CD4-positive, alpha-beta T cell treated with Interferon gamma for 1 hour (primary cell): ENCODE measurements at regions not wholly inside any gene's neighbourhood (a gene's known extent, or its start where the extent isn't known, plus 50 kb on each side); places are given as distances from the start of the nearest gene placed in this dataset.

Experiments
- DNase-seq: peaks from one replicate; pipeline ENCODE4 v3.0.0-alpha.2; 2020

DNA sequence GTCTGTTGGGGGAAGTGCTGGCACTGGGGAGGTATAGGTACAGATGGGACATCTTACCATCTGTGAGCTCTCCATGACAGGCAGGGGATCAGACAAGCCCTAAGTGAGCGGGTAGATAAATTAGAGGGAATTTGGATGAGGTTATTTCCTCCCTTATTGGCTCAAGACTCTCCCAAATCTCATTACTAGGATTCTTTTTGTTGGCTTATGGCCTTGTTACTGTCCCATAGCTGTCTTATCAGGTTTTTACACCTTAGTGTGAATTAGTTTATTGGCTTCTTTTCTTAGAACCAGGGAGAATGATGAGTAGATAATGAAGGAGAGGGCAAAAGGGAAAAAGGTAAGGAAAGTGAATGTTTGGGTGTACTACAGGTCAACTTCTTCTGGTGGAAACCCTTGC lies 191.1 kb upstream of the PRICKLE1 start:
- DNase-seq, result no peak

DNA sequence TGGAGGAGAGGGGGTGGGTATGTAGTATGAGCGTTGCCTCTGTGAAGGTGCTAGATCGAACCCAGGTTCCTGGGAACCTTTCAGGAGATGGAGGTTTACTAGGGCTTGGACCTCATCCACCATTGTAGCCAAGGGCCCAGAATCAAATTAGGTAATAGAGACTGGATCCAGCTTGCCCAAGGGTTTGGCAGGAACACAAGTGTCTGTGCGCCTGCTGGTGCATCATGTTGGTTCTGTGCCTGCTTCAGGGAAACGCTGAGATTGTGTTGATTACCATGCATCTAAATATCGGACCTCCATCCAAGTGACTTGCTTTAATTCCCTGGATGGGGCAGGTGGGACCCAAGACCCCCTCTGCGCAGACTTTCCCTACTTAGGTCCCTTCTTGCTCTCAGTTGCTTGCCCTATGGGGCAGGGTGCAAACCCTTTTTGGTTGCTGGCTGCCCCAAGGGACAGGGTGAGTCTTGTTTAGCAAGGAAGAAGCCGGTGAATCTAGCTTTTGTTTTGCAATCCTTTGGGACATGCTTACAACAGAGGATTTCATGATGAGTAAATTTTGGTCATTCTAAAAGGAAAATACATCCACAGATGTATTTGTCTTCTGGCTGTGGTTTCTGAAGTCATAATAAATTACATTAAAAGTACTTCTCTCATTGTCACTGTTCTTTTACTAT lies 189.8 kb upstream of the PRICKLE1 start:
- no peak for DNase-seq

DNA sequence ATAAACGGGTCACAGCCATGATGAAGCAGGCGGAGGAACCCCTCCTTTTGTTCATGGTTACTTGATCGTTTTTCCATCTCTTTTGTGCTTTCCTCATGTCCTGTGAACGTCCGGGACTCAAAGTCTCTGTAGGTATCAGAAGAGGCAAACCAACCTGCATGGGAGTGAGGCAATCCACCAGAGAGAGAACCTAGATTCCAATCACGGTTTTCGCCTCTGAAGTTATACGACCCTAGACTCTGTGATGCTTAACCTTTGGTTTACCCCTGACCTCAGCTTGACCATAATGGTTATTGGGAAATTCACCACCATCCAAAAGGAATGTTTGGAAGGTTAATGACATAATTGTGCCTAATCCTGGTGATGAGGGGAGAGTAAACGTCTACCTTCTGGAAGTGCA lies 186.8 kb upstream of the PRICKLE1 start:
- DNase-seq, result no peak

DNA sequence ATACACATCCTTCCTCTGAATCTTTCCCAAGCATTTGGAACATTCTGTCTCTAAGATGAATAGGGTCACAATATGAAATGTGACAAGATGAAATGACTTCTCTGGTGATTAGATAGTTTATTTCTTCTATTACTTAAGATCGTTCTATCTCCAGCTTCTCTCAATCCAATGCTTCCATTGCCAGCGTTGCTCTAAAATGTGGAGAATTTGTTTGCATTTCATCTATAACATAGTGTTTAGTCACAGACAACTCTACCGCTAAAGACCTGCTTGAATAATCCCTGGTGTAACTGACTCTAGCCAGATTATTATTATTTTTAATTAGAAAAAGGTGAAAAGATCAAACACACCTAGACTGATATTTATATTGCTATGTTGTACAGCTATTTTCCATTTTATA lies 184.7 kb upstream of the PRICKLE1 start:
- DNase-seq, result no peak

DNA sequence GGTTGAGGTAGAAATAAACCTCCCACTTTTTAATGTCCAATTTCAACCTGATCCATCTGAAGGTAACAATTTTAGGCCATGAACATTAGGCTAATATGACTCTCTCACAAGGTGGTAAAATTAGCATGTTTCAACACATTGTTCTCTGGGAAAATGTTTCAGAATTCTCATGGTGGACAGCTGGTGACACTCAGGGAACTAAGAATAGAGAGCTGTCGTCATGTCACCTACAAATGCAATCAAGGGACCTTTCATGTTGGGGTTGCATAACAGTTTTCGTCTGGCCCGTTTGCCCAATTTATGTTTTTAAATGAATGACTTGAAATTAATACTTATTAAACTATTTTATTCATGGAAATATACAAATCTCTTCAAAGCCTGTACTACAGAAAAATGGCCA lies 180.7 kb upstream of the PRICKLE1 start:
- no peak for DNase-seq

DNA sequence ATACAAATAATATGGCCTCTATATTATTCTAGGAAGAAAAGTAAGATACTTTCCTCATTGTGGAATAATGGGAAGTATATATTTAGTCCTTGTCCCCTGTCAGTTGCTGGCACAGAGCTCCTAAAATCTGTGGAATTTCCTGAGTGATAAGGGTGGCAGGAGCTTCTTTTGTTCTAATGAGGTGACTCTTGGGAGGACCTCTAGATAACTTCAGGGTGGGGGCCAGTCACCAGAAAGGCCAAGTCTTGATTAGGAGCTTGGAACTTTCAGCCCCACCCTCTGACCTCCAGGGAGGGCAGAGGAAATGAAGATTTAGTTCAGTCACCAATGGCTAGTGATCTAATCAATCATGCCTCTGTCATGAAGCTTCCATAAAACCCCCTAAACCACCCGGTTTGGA lies 179.9 kb upstream of the PRICKLE1 start:
- DNase-seq, result no peak

DNA sequence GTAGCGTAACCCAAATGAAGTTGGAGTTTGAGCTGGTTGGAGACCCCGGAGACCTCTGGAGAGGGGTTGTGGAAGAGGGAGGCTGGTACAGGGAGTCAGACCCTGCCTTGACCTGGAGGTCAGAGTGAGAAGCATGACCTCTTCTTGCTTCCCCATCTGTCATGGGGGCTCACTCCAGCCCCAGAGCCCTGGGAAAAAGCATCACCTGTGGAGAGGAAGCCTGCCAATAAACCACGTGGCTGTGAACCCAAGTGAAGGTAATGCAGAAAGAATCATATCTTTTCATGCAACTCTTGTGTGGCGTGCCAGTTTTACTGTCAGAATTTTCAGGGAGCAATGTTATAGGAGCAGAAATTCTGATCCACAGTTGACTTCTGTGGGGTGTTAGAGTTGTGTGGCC lies 178.5 kb upstream of the PRICKLE1 start:
- no peak for DNase-seq

DNA sequence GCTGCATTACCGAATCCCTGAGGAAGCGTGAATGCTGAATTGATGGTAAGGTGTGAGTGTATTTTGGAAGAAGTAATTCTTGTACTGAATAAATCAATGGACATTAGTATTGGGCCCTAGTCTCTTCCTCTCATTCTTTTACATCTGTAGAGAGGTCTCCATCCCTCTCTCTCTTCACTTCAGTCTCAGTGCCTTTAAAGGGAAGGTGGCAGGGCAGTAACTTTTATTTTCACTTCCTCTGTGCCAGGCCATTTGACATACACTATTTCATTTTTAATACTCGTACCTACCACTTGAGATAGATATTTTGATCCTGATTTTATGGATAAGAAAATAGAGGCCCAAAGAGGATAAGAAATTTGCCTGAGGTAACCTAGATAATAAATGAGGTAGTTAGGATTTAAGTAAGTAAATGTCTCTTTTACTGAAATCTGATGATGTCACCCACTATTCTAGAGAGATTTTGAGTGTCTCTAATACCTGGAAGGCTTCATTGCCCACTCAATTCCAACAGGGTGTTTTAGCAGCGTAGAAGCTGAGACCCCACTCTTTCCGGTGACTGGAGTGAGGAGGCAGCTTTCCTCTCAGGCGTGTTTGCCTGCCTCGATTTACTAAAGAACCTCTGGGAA lies 177.9 kb upstream of the PRICKLE1 start:
- no peak for DNase-seq

DNA sequence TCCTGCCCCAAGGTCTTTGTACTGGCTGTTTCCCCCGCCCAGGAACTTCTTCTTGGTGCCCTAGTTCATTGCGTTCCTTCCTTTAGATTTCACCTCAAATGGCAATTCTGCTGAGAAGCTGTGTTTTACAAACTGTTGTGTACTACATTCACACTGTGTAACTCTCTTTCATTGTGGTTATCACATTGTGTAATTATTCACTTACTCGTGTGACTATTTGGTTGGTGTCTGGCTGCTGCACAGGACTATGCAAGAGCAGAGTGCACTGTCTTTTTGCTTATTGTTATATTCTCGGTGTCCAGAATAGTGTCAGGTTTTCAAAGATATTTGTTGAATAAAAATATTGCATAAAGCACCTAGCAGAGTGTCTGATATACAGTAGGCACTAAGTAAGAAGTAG lies 177.2 kb upstream of the PRICKLE1 start:
- DNase-seq, result no peak

DNA sequence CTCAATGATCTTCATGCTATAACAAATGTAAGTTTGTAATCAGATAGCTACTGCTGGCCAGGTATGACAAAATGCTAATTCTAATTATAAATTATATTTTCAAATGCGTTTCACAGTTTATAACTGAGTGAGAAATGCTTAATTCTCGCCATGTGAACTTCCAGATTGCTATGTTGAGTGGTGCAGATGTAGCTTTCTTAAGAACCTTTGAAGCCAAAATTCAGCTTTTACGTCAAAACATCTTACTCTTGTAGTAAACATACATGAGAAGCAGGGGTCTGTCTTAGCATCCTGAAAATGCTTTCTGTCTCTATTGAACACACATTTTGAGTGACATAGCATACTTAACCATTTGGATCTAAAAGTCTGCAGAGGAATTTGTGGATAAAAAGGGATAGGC lies 176.5 kb upstream of the PRICKLE1 start:
- no peak for DNase-seq

DNA sequence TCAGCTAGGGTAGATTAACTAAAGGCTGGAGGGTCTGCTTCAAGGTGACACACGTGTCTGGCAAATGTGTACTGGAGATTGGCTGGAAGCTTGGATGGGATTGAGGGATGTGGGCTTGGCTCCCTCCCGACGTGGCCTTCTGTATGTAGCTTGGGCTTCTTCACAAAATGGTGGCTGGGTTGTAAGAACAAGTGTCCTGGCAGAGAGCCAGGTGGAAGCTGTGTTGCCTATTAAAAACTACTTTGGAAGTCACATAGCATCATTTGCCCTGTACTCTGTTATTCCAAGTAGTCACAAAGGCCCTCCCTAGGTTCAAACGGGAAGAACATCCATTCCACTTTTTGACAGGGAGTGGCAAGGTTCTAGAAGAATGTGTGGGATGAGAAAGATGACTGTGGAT lies 174.1 kb upstream of the PRICKLE1 start:
- DNase-seq, result no peak

DNA sequence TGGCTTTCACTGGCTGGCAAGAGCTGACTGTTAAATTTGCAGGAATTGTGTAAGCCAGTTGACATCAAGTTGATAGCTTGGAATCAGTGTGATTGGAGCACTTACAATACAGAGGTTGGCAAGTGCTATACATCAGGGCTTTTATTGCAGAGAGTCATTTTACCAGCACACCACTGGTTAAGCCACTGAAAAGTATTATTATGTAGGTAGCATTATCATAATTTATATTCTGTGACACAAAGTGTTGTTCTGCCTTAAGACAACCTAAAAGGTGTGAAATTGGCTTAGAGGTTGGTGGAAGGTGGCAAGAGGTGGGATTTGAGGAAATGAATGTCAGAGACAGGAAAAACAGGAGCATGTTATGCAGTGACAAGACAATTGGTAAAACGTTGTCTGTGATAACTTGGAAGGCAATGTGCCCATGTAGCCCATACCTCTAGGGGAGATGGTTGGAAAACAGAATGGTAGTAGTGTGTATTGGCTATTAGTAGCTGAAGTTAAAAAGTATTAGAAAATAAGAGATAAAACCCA lies 172.9 kb upstream of the PRICKLE1 start:
- no peak for DNase-seq

DNA sequence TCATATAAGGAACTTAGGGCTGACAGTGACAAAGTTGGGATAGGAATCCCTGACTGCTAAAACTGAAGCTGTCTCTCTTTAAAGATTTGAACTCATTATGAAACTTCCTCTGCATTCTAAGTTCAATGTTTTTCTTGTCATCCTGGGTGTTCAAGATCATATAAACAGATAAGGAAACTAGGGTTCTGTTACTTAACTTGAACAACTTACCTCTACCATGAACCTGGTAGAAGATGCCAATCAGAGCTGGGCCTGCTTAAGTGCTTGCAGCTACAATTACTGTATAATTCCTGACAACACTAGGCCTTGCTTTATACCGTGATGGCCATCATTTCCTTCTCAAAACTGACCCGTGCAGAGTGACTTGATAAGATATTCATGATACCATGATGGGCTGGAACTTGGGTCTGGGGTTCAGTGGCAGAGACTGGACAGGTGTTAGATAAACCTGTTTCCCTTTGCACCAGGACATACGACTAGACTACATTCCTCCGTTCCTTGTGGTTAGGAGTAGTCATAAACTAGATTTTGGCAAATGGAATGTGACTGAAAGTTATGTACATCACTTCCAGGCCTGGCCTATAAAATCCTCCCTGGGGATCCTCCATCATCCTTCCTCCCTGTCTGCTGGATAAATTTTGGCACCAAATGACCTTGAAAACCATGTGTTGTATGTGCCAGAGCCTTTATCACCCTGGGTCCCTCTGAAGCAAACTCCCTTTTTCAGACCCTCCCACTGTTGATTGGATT lies 172.2 kb upstream of the PRICKLE1 start:
- no peak for DNase-seq

DNA sequence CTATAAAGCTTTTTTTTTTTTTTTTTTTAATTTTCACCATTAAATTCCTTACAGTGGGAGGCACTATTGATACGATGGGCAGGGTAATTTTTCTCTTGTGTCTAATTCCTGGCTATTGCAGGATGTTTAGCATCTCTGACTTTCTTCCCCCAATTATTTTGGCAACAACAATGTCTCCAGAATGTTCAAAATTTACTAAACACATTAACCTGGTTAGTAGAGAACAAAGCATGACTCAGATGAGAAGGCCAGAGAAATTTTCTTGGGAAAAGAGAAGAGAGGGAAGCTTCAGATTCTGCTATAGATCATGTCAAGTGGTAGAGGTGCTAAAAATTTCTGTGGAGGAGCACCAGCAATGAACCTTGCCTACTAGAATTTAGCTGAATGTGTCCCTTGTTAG lies 171.5 kb upstream of the PRICKLE1 start:
- no peak for DNase-seq

DNA sequence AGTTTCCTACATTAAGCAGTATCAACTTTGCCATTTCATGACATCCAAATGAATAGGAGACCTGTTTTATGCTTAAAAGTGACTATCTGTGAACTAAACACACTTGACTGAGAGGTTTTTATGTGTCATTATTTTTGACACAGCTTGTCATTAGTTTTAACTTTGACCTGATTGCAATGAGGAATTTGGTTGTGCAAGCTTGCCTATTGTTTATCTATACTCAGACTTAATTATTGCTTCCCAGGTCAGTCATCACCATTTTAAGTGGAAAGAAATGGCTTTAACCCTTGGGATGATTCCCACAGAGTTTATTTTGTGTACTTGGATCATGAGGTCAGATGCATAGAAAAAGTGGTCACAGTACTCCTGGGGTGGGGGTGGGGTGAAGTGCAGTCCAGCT lies 171.0 kb upstream of the PRICKLE1 start:
- DNase-seq, result no peak

DNA sequence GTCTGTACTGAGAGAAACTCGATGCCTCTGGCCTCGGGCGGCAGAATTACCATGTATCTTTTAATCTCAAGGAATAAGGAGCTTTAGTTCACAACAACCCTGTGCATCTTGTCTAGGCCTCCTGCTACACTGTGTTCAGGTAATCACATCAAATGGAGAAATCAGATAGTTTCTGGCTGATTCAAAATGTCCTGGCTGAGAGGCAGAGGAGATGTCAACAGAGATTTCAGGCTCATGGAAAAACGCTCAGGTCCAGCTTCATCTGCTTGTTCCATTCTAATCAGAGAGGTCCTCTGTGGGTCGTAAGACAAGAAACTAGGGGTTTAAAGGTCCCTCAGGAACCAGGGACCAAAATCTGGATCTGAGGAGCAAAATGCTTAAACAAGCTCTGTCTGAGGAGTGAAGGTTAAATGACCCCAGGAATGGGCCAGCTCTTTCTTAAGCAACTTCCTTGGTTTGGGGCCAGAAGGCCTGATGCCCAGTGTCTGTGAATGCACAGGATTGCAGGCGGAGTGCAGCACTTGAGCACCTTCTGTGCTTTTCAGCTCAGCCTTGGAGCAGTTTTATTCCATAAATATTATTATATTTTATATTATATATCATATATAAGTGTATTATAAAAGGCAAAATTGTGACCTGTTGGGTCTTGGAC lies 170.2 kb upstream of the PRICKLE1 start:
- DNase-seq, result no peak

DNA sequence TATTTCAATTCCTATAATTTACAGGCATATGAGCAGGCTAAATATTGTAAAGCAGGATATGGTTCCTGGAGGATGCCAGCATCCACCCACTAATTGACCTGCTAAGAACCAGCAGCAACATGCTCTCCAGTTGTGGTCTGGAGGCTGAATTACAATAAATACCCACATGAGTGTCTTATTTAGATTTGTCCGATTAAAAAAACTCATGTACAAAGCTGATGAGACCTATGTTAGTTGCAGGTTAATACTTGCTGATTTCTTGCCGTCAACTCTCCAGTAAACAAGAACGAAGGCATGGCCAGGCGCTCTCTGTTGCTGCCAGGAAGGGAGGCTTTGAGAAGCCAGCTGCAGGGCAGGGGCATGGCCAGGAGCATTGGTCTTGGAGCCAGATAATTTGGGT lies 169.3 kb upstream of the PRICKLE1 start:
- DNase-seq, result no peak

DNA sequence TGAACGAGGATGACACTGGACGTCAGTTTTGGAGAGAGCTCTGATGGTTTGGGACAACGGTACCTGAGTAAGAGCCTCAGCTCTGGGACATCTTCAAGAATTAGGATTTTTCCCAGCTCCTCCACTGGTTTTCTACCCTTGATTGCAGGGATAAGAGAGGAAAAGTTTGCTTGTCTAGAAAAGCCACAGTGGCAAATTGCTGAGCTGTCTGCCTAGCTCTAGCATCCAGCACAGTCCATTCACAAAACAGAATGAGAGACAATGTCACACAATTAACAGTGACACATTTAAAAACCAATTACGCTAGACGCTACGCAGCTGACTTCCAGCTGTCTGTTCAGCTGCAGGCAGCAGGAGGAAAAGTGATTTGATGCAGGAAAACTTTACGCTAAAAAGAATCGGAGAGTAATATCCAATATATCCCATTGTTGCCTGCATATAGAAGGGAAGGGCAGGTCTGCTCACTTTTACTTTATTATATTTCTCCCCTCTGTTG lies 168.1 kb upstream of the PRICKLE1 start:
- DNase-seq, result no peak

DNA sequence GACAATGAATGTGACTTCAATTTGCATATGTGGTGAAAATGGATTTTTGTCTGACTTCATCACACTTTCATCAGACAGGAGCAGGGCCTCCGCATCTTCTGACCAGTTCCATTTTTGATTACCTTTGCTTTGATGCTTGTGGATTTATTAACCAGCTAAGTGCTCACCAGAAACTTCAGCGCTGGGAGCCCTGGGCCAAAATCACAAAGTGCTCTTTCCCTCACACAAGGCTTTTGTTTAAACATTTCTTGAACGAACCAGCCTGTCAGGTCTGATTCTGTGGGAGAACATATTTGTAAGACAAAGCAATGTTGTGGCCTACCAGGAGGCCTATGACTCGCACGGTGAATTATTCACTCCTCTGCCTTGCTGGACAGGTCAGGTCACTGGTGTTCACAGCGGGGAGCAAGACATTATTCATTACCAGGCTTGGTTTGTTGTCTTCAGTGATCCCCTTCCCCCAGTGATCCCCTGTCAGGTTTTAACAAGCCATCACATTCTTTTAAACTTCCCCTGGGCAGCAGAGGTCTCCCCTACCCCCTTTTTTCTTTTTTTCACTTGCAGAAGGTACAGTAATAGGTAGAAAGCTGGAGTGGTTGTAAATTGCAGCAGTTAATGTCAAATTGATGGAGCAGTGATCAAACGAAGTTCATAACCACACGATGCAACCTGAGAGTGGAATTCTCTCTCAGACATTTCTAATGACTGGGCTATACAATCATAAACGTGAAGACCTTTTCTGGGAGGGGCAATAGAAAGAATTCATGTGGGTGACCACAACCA lies 167.5 kb upstream of the PRICKLE1 start:
- DNase-seq, result no peak

DNA sequence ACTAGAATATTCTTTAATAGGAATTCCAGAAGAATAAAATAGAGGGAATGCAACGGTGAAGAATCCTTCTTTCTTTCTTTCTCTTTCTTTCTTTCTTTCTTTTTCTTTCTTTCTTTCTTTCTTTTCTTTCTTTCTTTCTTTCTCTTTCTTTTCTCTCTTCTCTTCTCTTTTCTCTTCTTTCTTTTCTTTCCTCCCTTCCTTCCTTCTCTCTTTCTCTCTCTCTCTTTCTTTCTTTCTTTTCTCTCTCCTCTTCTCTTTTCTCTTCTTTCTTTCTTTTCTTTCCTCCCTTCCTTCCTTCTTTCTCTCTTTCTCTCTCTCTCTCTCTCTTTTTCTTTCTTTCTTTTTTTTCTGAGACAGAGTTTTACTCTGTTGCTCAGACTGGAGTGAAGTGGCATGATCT lies 160.8 kb upstream of the PRICKLE1 start:
- no peak for DNase-seq

DNA sequence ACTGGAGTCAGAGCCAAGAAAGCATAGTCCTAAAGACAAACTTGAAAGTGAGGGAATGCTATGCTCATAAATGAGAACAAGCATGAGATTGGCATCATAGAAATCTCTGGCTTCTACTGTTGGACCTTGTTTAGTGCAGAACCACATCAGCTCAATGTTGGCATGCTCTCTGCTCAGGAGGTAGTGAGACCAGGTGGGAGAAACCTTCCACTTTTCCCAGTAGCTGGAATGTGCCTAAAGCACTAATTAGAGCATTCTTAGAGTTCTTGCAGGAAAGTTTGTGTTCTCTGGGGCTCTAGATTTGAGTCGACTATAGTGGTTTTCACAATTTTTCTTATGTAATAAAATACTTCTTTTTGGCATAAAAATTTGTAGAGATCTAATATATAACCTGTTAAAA lies 159.7 kb upstream of the PRICKLE1 start:
- no peak for DNase-seq

DNA sequence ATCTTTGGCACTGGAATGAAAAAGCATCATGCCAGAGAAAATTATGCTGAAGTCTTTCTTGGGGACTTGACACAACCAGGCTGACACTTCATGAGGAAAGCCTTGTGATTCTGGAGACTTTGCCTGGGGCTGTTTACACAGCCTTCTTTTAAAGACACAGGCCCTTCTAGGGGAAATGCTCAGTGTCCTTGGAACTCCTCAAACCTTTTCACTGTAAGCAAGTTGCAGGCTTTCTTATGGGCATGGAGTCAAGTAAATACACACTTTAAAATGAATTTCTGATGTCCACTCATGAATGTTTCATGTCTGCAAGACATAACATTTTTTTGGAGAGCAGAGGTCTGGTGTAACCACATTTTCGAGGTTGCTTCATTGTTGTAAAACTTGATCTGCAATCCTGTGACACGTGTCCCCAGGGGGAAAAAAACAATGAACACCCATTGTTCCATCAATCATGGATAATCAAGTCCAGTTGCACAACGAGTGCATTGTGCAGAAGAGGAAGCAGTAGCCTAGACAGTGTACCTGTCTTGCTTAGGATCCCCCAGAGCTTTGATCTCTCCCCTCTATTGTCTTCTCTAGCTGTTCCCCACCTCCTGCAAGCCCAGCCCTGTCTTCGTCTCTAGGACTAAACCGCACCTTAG lies 155.1 kb upstream of the PRICKLE1 start:
- DNase-seq, result no peak
